GM18873 (cell line): ENCODE measurements at regions not wholly inside any gene's neighbourhood (a gene's known extent, or its start where the extent isn't known, plus 50 kb on each side); places are given as distances from the start of the nearest gene placed in this dataset.

Source experiments
- ATAC-seq: cut with Tn5 transposase; IDR thresholded peaks from one replicate; pipeline ENCODE4 v1.9.1; 2021; ENCODE audit warnings: mild to moderate bottlenecking, moderate library complexity, moderate number of reproducible peaks; ENCODE audit not compliant: unreplicated experiment, low FRiP score

- ATAC-seq: no peak
Observed at GRCh38 chr2:82690757-82691411, 1768.2 kb downstream of the SUCLG1 start.

GRCh38 chr2:82675186-82675585, 1783.9 kb downstream of the SUCLG1 start:
- no peak for ATAC-seq

GRCh38 chr2:82674652-82675051, 1784.4 kb downstream of the SUCLG1 start:
- no peak for ATAC-seq

GRCh38 chr2:82667491-82667890, 1791.6 kb downstream of the SUCLG1 start:
- ATAC-seq: no peak

- no peak for ATAC-seq
Observed at GRCh38 chr2:82665691-82666090, 1793.4 kb downstream of the SUCLG1 start.

- no peak for ATAC-seq
Observed at GRCh38 chr2:82657106-82657505, 1802.0 kb downstream of the SUCLG1 start.

GRCh38 chr2:82656420-82656819, 1802.7 kb downstream of the SUCLG1 start:
- ATAC-seq: no peak

GRCh38 chr2:82652117-82652516, 1807.0 kb downstream of the SUCLG1 start:
- ATAC-seq: no peak

GRCh38 chr2:82650038-82650437, 1809.0 kb downstream of the SUCLG1 start:
- no peak for ATAC-seq

GRCh38 chr2:82641598-82642180, 1817.4 kb downstream of the SUCLG1 start:
- no peak for ATAC-seq

- no peak for ATAC-seq
Observed at GRCh38 chr2:82636402-82637020, 1822.6 kb downstream of the SUCLG1 start.

- ATAC-seq: no peak
Observed at GRCh38 chr2:82599021-82599420, 1860.1 kb downstream of the SUCLG1 start.

GRCh38 chr2:82596581-82596980, 1862.5 kb downstream of the SUCLG1 start:
- ATAC-seq: no peak

- ATAC-seq: no peak
Observed at GRCh38 chr2:82591718-82592117, 1867.4 kb downstream of the SUCLG1 start.

GRCh38 chr2:82576656-82577055, 1882.4 kb downstream of the SUCLG1 start:
- ATAC-seq: no peak

GRCh38 chr2:82539280-82539621, 1919.8 kb downstream of the SUCLG1 start:
- no peak for ATAC-seq

- no peak for ATAC-seq
Observed at GRCh38 chr2:82538590-82539279, 1920.3 kb downstream of the SUCLG1 start.

- no peak for ATAC-seq
Observed at GRCh38 chr2:82528288-82528687, 1930.8 kb downstream of the SUCLG1 start.

- ATAC-seq: no peak
Observed at GRCh38 chr2:82527124-82527523, 1932.0 kb downstream of the SUCLG1 start.

- no peak for ATAC-seq
Observed at GRCh38 chr2:82526277-82526676, 1932.8 kb downstream of the SUCLG1 start.

GRCh38 chr2:82525744-82526143, 1933.3 kb downstream of the SUCLG1 start:
- no peak for ATAC-seq

GRCh38 chr2:82524826-82525225, 1934.3 kb downstream of the SUCLG1 start:
- ATAC-seq: no peak
